H1 (cell line): ENCODE measurements at regions not wholly inside any gene's neighbourhood (a gene's known extent, or its start where the extent isn't known, plus 50 kb on each side); places are given as distances from the start of the nearest gene placed in this dataset.

Experiments used
- CTCF ChIA-PET: fragments of 300-600 bp; sonication (Branson Sonifier 250); formaldehyde crosslinking; loops from one replicate; lab custom pipeline; 2021; ENCODE audit not compliant: partially characterized antibody; lab: Charles Lee
- POLR2A ChIA-PET: fragments of 300-600 bp; sonication (Branson Sonifier 250); formaldehyde crosslinking; loops from one replicate; lab custom pipeline; 2021; ENCODE audit warnings: inconsistent platforms; ENCODE audit not compliant: partially characterized antibody; lab: Charles Lee
- DNase-seq, 2 experiments: peaks; one replicate each; pipeline versions ENCODE4 v3.0.0 to v3.0.0-alpha.2; 2010 to 2022; ENCODE audit warnings: low spot score in 2 of 2, low read depth in 1 of 2, mixed read lengths in 1 of 2
- FAIRE-seq: peaks from 2 replicates; lab custom pipeline; 2011; peaks lifted over from hg19 to GRCh38; lab: Jason Lieb, UNC
- H2AFZ ChIP-seq: 2 replicates; pipeline ENCODE4 v1.8.1; 2012; ENCODE audit warnings: low read length, inconsistent platforms
- H2AK5ac ChIP-seq: 2 replicates; pipeline ENCODE4 v1.6.1; 2013; ENCODE audit warnings: low read depth, low read length
- H2BK120ac ChIP-seq: replicated peaks from 2 replicates; pipeline ENCODE3; 2013; ENCODE audit warnings: low read depth, low read length, inconsistent platforms
- H2BK12ac ChIP-seq: 2 replicates; pipeline ENCODE4 v1.6.1; 2013; ENCODE audit warnings: low read depth, low read length
- H2BK15ac ChIP-seq: 2 replicates; pipeline ENCODE4 v1.6.1; 2013; ENCODE audit warnings: low read length
- H2BK20ac ChIP-seq: 2 replicates; pipeline ENCODE4 v1.6.1; 2013; ENCODE audit warnings: low read length
- H2BK5ac ChIP-seq: 2 replicates; pipeline ENCODE4 v1.6.1; 2013; ENCODE audit warnings: low read depth, low read length
- H3K14ac ChIP-seq: 2 replicates; pipeline ENCODE4 v1.6.1; 2013; ENCODE audit warnings: inconsistent platforms; ENCODE audit not compliant: insufficient read length
- H3K18ac ChIP-seq: 2 replicates; pipeline ENCODE4 v1.6.1; 2013; ENCODE audit warnings: low read length; ENCODE audit errors: extremely low read depth
- H3K23ac ChIP-seq: 2 replicates; pipeline ENCODE4 v1.6.1; 2013; ENCODE audit warnings: inconsistent platforms; ENCODE audit not compliant: insufficient read length
- H3K23me2 ChIP-seq: 2 replicates; pipeline ENCODE4 v1.6.1; 2013; ENCODE audit warnings: low read depth, low read length
- H3K27ac ChIP-seq: 2 replicates; pipeline ENCODE4 v1.6.1; 2011; ENCODE audit warnings: low read depth, low read length, inconsistent platforms
- H3K27me3 ChIP-seq, 4 experiments: replicated peaks in 1 of 4; 1 replicate in 1 of 4; 2 replicates in 3 of 4; pipeline versions ENCODE4 v1.6.1 to v1.8.1; 2011 to 2013; ENCODE audit warnings: low read length in 3 of 4, mild to moderate bottlenecking in 3 of 4, inconsistent platforms in 2 of 4, mixed read lengths in 2 of 4, moderate library complexity in 1 of 4; ENCODE audit not compliant: control insufficient read depth in 3 of 4, insufficient read depth in 3 of 4; ENCODE audit errors: extremely low read depth in 1 of 4
- H3K36me3 ChIP-seq, 4 experiments: 2 replicates each; pipeline versions ENCODE4 v1.6.1 to v1.8.1; 2011 to 2013; ENCODE audit warnings: mild to moderate bottlenecking in 4 of 4, low read length in 3 of 4, moderate library complexity in 2 of 4, control low read depth in 1 of 4, inconsistent platforms in 1 of 4; ENCODE audit not compliant: insufficient read depth in 4 of 4, control insufficient read depth in 2 of 4
- H3K4ac ChIP-seq: replicated peaks from 2 replicates; pipeline ENCODE3; 2013; ENCODE audit warnings: low read length, low read depth, mixed read lengths, inconsistent platforms; ENCODE audit not compliant: insufficient read length
- H3K4me1 ChIP-seq, 4 experiments: replicated peaks in 1 of 4; 1 replicate in 1 of 4; 2 replicates in 3 of 4; pipeline versions ENCODE4 v1.6.1 to v1.8.1; 2011 to 2013; ENCODE audit warnings: low read length in 3 of 4, inconsistent platforms in 2 of 4, mixed read lengths in 1 of 4; ENCODE audit not compliant: insufficient read depth in 4 of 4, control insufficient read depth in 3 of 4
- H3K4me2 ChIP-seq, 2 experiments: 2 replicates each; pipeline versions ENCODE4 v1.6.1 to v1.8.1; 2011 to 2013; ENCODE audit warnings: low read depth in 2 of 2, low read length in 2 of 2, control low read depth in 1 of 2, inconsistent platforms in 1 of 2, mild to moderate bottlenecking in 1 of 2; ENCODE audit not compliant: insufficient read depth in 1 of 2
- H3K4me3 ChIP-seq, 4 experiments: fragments of 200-600, 300-600 bp in 1 of 4; sonication (generic), shearing (Covaris generic), sonication (Bioruptor Twin) in 1 of 4; 2 replicates each; pipeline versions ENCODE4 v1.5.1 to v1.8.1; 2011 to 2016; ENCODE audit warnings: low read length in 4 of 4, low read depth in 3 of 4, control low read depth in 2 of 4, inconsistent platforms in 2 of 4, mild to moderate bottlenecking in 2 of 4, mixed read lengths in 1 of 4, moderate library complexity in 1 of 4; ENCODE audit not compliant: insufficient read depth in 2 of 4; ENCODE audit errors: extremely low read depth in 1 of 4
- H3K56ac ChIP-seq: replicated peaks from 2 replicates; pipeline ENCODE3; 2013; ENCODE audit warnings: low read depth, mild to moderate bottlenecking, mixed read lengths, low read length, inconsistent platforms; ENCODE audit not compliant: insufficient read length
- H3K79me1 ChIP-seq: 2 replicates; pipeline ENCODE4 v1.6.1; 2013; ENCODE audit warnings: low read depth, low read length, control low read depth
- H3K79me2 ChIP-seq, 2 experiments: 2 replicates each; pipeline versions ENCODE4 v1.6.1 to v1.8.1; 2012 to 2013; ENCODE audit warnings: low read length in 2 of 2, mild to moderate bottlenecking in 2 of 2, inconsistent platforms in 1 of 2; ENCODE audit not compliant: insufficient read depth in 2 of 2, control insufficient read depth in 1 of 2
- H3K9ac ChIP-seq, 4 experiments: replicated peaks in 1 of 4; 1 replicate in 1 of 4; 2 replicates in 3 of 4; pipeline versions ENCODE4 v1.6.1 to v1.8.1; 2011 to 2013; ENCODE audit warnings: low read depth in 3 of 4, low read length in 3 of 4, control low read depth in 2 of 4, mild to moderate bottlenecking in 2 of 4, moderate library complexity in 2 of 4, inconsistent platforms in 1 of 4; ENCODE audit errors: extremely low read depth in 1 of 4
- H3K9me3 ChIP-seq, 2 experiments: 2 replicates each; pipeline versions ENCODE4 v1.6.1 to v1.8.1; 2012 to 2013; ENCODE audit warnings: mild to moderate bottlenecking in 2 of 2, moderate library complexity in 2 of 2, control low read depth in 1 of 2, inconsistent platforms in 1 of 2, low read depth in 1 of 2, low read length in 1 of 2, mixed read lengths in 1 of 2; ENCODE audit not compliant: insufficient read depth in 2 of 2
- H4K20me1 ChIP-seq, 2 experiments: replicated peaks in 1 of 2; 2 replicates each; pipeline versions ENCODE3 to v1.8.1; 2011 to 2013; ENCODE audit warnings: inconsistent platforms in 2 of 2, low read length in 2 of 2, mild to moderate bottlenecking in 1 of 2; ENCODE audit not compliant: insufficient read depth in 2 of 2, control insufficient read depth in 1 of 2
- H4K5ac ChIP-seq: 2 replicates; pipeline ENCODE4 v1.6.1; 2013; ENCODE audit warnings: low read length, low read depth, mixed read lengths, inconsistent platforms; ENCODE audit not compliant: insufficient read length
- H4K8ac ChIP-seq: 2 replicates; pipeline ENCODE4 v1.8.0; 2013; ENCODE audit warnings: mild to moderate bottlenecking, moderate library complexity, low read length, inconsistent platforms; ENCODE audit not compliant: insufficient read depth; ENCODE audit errors: extremely low read depth
- H4K91ac ChIP-seq: replicated peaks from 2 replicates; pipeline ENCODE3; 2013; ENCODE audit warnings: low read length, mixed read lengths, inconsistent platforms; ENCODE audit not compliant: insufficient read length
- BRCA1 ChIP-seq: IDR thresholded peaks from 2 replicates; pipeline ENCODE4 v1.6.1; 2012; ENCODE audit warnings: low read depth, low read length, improper control_type of control experiment
- CHD2 ChIP-seq: IDR thresholded peaks from 2 replicates; pipeline ENCODE4 v1.6.1; 2012; ENCODE audit warnings: low read length, improper control_type of control experiment
- EZH2 ChIP-seq: fragments of 200-600 bp; sonication (generic); IDR thresholded peaks from 2 replicates; pipeline ENCODE4 v1.7.1; 2012; ENCODE audit warnings: low read depth, mild to moderate bottlenecking, moderate library complexity, low read length, inconsistent platforms; ENCODE audit not compliant: severe bottlenecking
- HDAC2 ChIP-seq, 2 experiments: fragments of 300-600 bp in 1 of 2; sonication (generic) in 1 of 2; IDR thresholded peaks; 2 replicates each; pipeline ENCODE4 v1.6.1; 2011 to 2012; ENCODE audit warnings: low read depth in 2 of 2, low read length in 2 of 2, mild to moderate bottlenecking in 2 of 2, moderate library complexity in 2 of 2, borderline replicate concordance in 1 of 2, inconsistent platforms in 1 of 2
- HDAC6 ChIP-seq: IDR thresholded peaks from one replicate; pipeline ENCODE4 v1.7.1; 2012; ENCODE audit warnings: low read depth, mild to moderate bottlenecking, inconsistent platforms, low read length, moderate library complexity
- KDM4A ChIP-seq: IDR thresholded peaks from one replicate; pipeline ENCODE4 v1.7.1; 2012; ENCODE audit warnings: low read depth, mild to moderate bottlenecking, moderate library complexity, low read length, inconsistent platforms; ENCODE audit not compliant: severe bottlenecking
- NRF1 ChIP-seq: IDR thresholded peaks from 2 replicates; pipeline ENCODE4 v1.6.1; 2011; ENCODE audit warnings: mild to moderate bottlenecking, low read depth, low read length, improper control_type of control experiment
- SP2 ChIP-seq: IDR thresholded peaks from 2 replicates; pipeline ENCODE4 v1.6.1; 2012; ENCODE audit warnings: mild to moderate bottlenecking, low read length, inconsistent platforms
- WGBS, 2 experiments: shearing (Covaris generic) in 1 of 2; methylation state at CpG; one replicate each; pipeline versions ENCODE4 v1.1.6 to v1.1.7; 2013 to 2015; ENCODE audit warnings: low lambda C conversion rate in 2 of 2, mixed read lengths in 2 of 2, inconsistent platforms in 1 of 2, low coverage in 1 of 2, missing lambda C conversion rate in 1 of 2; ENCODE audit not compliant: insufficient replicate concordance in 2 of 2, insufficient coverage in 1 of 2, insufficient read length in 1 of 2; ENCODE audit errors: extremely low coverage in 1 of 2, missing lambda C conversion rate in 1 of 2; 5-methylcytosine and 5-hydroxymethylcytosine counted together
- TF ChIP-seq, protein P1 (sequence below): IDR thresholded peaks from 2 replicates; pipeline ENCODE4 v1.6.1; 2012; ENCODE audit warnings: low read length, inconsistent platforms
- TF ChIP-seq, protein P2 (sequence below): IDR thresholded peaks from 2 replicates; pipeline ENCODE4 v1.6.1; 2012; ENCODE audit warnings: inconsistent platforms
- TF ChIP-seq, protein P3 (sequence below): IDR thresholded peaks from 2 replicates; pipeline ENCODE4 v1.6.1; 2011; ENCODE audit warnings: low read length, improper control_type of control experiment

DNA sequence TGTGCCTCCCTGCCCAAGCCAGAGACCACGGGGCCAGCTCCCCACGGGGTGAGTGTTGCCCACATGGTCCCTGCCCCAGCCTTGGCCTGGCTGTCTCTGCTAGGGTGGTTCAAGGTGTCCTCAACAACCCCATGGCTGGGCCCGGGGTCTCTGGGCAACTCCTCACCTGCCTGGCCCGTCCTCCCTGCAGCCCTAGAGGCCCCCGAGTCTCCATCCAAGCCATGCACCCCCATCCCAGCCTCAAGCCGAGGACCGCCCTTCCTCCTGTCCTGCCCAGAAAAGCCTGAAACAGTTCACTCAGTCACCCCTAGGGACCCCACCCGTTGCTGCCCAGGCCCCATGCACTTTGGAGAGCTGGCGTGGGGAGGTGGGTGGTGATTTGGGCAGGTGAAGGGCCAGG lies 120.9 kb downstream of the FAM53A start:
- Histone ChIP-seq H4K8ac (no peak overlapping the region), H2BK5ac (no peak overlapping the region), H3K23me2 (no peaks in the 10 kb centered on the region), H3K27ac (no peak overlapping the region), H3K4me2 (no peak overlapping the region), H4K5ac (no peak overlapping the region), H2AK5ac (no peak overlapping the region), H3K4me1 (peaks cover 0 to 15% (median 8%) of the 10 kb centered on the region in 4 experiments; a peak in 5 of 7 replicates), H3K9me3 (no peaks in the 10 kb centered on the region), H3K9ac (no peak overlapping the region), H3K4me3 (no peak overlapping the region), H2AFZ (no peak overlapping the region), H3K18ac (no peak overlapping the region), H3K23ac (no peak overlapping the region), H2BK20ac (no peak overlapping the region), H3K36me3 (no peaks in the 10 kb centered on the region), H3K79me1 (no peaks in the 10 kb centered on the region), H3K14ac (no peak overlapping the region), H3K56ac (no peak overlapping the region), H2BK12ac (no peak overlapping the region), H3K4ac (no peak overlapping the region), H2BK120ac (no peak overlapping the region), H3K79me2 (no peaks in the 10 kb centered on the region), H3K27me3 (no peaks in the 10 kb centered on the region), H4K91ac (no peak overlapping the region), H4K20me1 (no peaks in the 10 kb centered on the region), H2BK15ac (no peak overlapping the region)
- WGBS, 2 experiments, result 72% methylated on average over 8 of the region's 9 CpGs; no CpG with 5 or more reads in 1 of the 2 experiments
- DNase-seq (no peak), FAIRE-seq (no peak)
- POLR2A ChIA-PET, result interaction anchor here (1.5 to 1.6 kb wide), 2 partner anchors 10 to 15 kb away, joined by 4 to 7 read pairs; no protein-coding TSS in a partner anchor
- CTCF ChIA-PET, result interaction anchor here (0.8 to 5.0 kb wide), 6 partner anchors 9 to 42 kb away, joined by 3 to 32 read pairs (median 3); no protein-coding TSS in a partner anchor
- TF ChIP-seq HDAC6 (no peak), KDM4A (no peak), BRCA1 (no peak), NRF1 (no peak), EZH2 (no peak), HDAC2 (IDR thresholded peaks at IDR 0.05; ENCODE audit: borderline replicate concordance in 1 of 2, low read depth in 2 of 2, low read length in 2 of 2) (no peak), CHD2 (no peak), SP2 (no peak)
- TF ChIP-seq, protein P1, sequence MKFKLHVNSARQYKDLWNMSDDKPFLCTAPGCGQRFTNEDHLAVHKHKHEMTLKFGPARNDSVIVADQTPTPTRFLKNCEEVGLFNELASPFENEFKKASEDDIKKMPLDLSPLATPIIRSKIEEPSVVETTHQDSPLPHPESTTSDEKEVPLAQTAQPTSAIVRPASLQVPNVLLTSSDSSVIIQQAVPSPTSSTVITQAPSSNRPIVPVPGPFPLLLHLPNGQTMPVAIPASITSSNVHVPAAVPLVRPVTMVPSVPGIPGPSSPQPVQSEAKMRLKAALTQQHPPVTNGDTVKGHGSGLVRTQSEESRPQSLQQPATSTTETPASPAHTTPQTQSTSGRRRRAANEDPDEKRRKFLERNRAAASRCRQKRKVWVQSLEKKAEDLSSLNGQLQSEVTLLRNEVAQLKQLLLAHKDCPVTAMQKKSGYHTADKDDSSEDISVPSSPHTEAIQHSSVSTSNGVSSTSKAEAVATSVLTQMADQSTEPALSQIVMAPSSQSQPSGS, result no peak
- TF ChIP-seq, protein P2, sequence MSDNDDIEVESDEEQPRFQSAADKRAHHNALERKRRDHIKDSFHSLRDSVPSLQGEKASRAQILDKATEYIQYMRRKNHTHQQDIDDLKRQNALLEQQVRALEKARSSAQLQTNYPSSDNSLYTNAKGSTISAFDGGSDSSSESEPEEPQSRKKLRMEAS, result no peak
- TF ChIP-seq, protein P3, sequence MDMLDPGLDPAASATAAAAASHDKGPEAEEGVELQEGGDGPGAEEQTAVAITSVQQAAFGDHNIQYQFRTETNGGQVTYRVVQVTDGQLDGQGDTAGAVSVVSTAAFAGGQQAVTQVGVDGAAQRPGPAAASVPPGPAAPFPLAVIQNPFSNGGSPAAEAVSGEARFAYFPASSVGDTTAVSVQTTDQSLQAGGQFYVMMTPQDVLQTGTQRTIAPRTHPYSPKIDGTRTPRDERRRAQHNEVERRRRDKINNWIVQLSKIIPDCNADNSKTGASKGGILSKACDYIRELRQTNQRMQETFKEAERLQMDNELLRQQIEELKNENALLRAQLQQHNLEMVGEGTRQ, result no peak
